GM21528 (cell line): ENCODE measurements at regions not wholly inside any gene's neighbourhood (a gene's known extent, or its start where the extent isn't known, plus 50 kb on each side); places are given as distances from the start of the nearest gene placed in this dataset.
A peak's percentile ranks its signal among the peaks of the same experiment; 100 is the strongest.

ENCODE experiments used
- ATAC-seq: cut with Tn5 transposase; IDR thresholded peaks from one replicate; pipeline ENCODE4 v1.9.1; 2021; ENCODE audit warnings: mild to moderate bottlenecking, moderate library complexity; ENCODE audit not compliant: unreplicated experiment, low FRiP score

DNA sequence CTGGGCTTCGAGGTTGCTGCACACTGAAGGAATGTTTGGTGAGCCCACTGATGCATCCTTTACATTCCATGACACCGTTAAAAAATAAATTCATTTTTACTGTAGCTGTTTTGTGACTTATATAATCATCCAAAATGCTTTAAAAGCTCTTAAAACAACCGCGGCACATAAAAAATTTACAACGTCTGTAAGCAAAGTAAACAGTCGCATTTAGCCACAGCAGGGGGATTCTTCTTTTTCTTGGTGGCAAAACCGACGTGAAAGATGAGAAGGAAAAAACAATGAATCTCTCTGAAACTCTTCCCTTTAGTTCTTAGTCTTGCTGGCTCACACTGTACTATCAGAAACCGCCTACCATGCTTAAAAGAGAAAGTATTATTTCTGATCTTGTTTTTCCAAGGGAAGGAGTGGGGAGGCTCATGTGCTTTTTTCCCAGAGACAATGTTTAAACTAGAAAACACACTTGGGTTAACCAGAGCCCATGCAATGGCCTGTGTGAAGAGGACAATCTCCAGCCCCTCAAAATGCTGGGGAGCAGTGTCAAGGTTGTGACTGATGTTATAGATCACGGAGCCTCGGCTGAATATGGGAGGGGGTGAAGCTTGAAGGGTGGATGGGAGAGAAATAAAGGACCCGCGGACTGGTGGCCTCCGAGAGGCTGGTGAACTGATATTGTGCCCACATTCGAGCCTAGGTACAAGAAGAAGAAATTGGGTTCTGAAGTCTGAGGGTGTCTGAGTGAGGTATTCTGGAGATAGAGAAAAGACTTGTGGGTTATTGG lies 91.1 kb downstream of the IRF8 start:
- no peak for ATAC-seq

DNA sequence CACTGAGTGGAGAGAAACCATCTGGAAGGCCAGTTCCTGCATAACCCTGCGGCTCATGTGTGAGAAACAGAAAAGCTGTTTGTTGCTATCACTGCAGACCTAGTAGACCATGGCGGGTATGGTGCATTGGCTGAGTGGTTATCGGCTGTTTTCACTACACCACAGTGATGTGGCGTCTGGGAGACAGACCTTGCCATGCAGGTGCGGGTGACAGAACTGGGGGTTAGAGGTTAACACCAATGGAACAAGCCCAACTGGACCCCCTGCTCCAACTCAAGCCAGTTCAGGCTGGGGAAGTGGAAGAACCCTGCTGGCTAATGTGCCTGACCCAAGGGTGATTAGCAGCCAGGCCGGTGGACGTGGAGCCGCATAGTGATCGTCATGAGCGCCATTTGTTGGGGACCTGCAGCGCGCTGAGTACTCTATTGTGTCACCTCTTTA lies 91.9 kb downstream of the IRF8 start:
- no peak for ATAC-seq

DNA sequence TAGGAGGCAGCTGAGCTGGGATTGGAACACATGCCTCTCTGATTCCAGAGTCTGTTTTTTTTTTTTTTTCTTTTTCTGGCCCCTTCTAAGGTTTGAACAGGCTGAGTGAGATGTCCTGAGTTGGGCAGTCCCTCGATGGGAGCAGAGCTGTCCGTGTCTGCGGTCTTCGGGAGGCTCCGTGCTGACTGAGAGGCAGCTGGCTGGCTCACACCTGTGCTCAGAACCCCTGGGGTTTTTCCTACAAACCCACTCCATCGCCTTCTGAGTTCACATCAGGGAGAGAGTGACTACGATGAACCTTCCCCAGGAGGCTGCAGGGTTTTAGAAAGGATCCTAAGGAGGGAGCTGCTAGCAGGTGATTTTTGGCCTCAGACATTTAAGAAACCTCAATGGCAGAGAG lies 92.5 kb downstream of the IRF8 start:
- no peak for ATAC-seq

DNA sequence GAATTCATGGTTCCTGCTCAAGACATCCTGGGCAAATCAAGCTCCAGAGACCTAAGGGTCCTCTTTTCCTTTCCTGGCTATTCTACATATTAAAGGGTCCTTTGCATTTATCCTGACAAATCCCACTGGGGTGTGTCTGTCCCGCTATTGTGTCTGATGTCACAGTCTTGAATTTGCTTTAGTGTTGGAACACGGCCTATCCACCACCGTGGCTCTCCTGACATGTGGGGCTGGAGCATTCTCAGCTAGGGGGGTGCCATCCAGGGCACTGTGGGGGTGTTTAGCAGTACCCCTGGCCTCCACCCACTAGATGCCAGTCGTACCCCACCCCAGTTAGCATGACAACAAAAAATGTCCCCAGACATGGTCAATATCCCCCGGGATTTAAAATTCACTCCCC lies 92.9 kb downstream of the IRF8 start:
- no peak for ATAC-seq

DNA sequence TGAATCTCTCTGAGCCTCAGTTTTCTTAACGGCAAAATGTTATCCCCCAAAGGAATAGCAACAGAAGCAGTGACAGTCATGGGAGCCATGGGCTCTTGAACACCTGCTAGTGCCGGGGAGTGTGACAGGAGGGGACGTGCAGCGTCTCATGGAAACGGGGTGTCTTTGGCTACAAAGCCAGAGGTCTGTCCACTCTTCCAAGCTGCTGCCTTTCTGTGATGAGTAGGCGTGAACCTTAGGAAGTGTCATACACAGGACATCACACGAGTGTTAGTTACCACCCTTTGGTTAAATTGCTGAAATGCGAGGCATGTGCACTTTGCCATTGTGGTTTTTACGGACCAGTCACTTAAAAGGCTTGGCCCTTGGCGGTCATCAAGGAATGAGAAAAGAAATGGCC lies 93.4 kb downstream of the IRF8 start:
- ATAC-seq = no peak

DNA sequence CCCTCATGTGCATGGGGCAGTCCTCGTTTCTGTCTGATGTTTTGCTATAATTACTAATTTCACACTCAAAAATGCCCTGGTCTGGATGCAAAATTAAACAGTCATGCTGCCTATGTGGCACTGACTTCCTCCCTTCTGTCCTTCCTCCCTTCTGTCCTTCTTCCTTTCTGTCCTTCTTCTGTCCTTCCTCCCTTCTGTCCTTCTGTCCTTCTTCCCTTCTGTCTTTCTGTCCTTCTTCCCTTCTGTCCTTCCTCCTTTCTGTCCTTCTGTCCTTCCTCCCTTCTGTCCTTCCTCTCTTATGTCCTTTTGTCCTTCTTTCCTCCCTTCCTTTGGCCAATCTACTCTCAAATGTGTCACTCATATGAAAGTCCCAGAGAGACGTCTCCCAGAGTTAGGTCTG lies 93.8 kb downstream of the IRF8 start:
- no peak for ATAC-seq

DNA sequence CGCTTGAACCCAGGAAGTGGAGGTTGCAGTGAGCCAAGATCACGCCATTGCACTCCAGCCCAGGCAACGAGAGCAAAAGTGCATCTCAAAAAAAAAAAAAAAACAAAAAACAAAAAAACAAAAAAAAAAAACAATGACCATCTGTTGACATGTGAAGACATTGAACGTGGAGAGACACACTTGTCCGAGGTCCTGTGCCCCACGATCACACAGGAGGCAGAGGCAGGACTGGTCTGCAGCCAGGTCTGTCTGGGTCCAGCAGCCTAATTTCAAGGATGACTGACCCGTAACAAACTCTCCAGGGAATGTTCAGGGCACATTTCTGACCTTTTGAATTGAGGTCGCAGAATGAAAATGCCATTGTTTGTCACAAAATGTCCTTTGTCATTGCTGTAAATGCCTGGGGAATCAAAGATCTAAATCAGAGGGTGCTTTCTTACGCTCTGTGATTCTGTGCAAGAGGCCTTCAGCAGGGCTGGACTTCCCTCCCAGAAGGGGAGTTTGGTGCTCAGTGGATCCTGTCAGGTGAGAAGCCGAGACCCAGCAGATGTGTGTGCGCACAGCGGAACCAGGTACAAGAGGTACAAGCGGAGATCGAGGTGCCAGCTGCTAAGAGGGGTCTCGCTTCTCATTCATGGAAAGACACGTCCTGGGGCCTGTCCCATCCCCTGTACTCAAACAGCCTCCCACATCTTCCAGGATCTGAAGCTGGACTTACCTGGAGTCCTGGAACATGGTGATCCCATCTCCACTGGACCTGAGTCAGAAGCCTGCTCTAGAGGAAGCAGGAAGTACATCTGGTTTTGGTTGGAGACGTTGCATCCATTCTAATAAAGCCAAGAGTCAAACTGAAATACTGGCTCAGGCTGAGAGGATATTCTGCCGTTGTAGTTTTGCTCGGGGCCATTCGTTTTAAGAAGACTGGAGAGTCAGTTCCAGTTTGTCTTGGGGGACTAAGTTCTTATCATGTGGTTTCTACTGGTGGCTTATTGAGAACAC lies 95.8 kb downstream of the IRF8 start:
- ATAC-seq = no peak

DNA sequence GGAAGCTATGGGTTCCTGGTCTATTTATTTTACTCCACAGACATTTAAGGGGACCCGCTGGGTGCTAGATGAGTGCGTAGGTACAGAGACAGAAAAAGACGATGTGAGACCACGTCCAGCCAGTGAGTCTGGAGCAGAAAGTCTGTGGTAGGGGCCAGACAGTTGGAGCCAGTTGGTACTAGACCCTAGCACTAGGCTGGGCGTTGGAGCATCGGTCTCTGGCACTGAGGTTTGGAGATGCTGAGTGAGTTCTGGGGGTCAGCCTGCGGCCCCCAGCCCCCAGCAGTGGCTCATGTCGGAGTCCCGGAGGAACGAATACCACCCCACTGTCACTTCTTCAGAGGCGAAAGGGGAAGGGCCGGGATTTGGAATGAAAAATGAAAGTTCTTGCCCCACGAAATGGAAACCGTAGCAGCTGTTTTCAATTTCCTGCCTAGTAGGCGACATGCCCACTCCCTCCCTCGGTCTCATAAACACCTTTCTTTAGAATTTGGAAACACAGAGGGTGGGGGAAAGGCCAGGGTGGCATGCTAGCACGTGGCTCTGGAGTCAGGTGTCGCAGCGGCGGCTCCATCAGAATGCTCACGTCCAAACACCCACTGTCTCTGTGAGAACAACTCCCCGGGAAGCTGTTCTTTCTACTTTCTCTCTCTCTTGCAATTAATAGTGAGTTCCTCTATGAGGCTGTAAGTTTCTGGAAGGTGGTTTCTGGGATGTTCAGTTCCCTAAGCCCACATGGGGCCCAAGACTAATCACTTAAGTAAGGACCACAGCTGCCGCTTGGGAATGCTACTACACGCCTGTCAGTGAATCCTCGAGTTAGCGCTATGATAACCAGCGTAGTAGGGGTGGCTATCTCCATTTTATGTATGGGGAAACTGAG lies 96.8 kb downstream of the IRF8 start:
- ATAC-seq = no peak

DNA sequence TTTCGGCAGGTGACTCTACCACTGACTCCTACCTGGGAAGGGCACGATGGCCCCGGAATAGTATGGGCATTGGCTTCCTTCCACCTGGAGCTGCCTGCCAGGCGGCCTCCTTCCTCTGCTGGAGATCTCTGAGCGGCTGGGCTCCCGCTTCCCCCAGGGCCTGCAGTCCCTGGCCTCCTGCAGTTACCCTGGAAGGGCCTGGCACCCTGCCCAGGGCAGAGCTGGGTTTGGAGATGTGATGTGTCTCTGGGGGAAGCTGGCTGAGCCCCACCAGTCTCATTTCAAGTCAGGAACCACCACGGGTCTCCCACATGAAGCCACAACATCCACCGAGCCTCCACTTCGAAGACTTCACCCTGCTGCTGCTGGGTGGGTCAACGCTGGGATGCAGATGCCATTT lies 97.9 kb downstream of the IRF8 start:
- ATAC-seq = no peak

DNA sequence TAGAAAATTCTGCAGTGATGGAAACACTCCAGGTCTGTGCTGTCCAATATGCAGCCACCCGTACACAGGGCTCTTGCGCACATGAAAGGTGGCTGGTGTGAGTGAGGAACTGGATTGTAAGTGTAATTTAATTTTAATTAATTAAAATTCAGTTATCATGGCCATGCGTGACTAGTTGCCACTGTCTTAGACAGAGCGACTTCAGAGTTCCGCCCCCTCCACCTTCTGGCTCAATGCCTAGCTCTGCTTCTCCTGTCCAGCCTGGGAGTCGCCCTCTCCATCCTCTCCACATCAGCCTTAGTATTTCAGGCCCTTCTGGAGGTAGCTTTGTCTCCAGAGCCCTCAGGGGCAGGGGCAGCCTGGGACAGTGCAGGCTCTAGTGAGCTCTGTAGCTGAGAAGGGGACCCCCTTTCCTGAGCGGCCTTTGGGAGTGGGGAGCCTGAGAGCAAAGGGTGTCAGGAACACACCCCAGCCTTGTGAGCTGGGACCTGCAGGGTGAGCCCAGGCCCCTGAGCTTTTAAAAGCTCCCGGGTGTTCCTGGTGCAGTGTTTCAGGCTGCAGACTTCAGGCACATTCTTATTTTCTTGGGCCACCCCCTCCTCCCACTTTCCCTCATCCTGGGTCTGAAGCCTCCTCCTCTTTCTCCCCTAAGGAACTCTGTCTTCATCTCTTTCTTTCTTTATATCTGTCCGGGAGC lies 99.4 kb downstream of the IRF8 start:
- ATAC-seq = no peak

DNA sequence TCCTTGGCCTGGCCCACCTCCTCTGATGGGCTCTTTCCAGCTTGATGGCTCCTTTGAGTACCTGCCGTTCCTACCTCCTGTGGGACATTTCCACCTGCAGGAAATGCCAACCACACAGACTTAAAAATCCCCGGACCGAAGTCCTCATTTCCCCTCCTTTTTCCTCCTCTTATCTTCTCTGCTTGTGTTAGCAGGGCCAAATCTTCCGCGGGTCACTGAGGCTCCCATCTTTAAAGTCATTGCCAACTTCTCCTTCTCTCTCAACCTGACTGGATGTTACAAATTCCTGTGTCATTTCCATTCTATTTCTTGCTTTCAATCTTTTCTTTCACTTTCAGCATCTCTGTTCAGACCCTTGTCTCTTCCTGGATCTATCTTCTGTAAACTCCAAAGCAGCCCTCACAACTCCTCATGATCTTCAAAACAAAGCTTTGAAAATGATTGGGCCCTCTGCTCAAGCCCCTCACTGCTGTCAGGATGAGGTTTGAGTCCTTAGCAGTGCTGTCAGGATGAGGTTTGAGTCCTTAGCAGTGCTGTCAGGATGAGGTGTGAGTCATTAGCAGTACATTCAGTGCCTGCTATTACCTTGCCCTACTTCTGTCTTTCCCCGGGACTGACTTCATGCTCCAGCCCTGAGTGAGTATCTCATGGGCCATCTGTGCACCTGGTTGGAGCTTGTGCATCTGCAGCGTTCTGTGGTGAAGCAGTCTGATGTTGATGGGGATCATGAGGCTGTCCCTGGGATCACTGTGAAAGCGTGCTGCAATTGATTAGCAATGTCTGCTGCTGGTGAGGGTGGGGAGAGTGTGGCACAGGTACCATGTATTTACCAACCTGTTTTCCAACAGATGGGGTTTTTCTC lies 100.1 kb downstream of the IRF8 start:
- ATAC-seq = no peak

DNA sequence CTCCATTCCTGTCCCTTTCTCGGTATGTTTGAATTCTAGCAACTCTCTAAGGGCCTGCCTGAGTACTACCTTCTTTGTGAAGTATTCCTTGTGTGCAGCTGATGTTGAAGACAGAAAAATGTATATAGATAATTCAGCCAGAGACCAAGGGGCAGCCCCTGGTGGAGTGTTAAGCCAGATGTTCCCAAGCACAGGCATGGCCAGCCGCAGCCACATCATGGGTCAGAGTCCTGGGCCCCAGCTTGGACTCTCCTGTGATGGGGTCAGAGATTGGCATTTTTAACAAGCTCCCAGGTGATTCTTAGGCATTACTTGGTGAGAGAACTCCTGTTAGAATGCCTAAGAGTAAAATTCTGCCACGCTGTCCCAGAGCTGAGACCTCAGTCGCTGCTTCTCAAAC lies 100.8 kb downstream of the IRF8 start:
- ATAC-seq = no peak

DNA sequence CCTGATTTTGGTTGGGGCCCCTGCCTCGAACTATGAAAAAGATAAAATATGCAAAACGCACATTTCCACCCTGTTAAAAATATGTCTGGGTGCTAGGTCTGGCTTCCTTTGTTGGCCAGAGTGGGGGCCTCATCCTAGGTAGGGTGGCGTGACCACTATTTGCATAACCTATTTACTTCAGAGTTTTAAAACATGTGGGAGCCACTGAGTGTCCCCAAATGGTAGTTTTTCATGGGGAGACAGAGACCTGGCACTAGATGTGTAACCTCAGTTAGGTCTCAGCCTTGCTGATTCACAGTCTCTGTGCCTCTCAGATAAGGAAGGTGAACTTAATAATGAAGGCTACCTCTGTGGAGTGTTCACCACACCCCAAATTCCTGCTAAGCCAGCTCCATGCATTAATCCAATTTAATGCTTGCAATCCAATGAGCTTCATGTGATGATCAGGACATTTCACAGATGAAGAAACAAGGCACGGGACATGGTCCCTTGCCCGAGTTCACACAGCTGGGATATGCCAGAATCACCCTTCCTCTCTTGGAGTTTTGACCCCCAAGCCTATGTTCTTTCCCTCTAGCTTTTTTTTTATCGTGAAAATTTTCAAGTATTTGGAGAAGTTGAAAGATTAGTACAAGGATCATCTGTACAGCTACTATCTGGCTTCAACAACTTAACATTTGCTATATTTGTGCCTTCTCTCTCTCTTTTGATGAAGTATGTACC lies 103.4 kb downstream of the IRF8 start:
- ATAC-seq = peak; percentile 75

DNA sequence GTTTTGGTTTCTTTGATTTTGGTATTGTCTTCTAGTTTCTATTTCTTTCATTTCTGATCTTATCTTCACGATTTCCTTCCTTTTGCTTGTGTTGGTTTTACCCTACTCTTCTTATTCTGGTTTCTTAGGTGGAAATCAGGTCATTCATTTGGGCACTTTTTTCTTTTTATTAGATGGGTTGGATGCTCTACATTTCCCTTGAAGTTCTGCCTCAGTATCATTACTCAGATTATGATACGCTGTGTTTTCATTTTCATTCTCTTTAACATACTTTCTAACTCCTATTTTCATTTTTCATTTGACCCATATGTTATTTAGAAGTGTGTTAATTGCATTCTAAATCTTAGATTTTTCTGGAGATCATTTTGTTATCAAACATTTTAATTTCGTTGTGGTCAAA lies 108.6 kb downstream of the IRF8 start:
- no peak for ATAC-seq

DNA sequence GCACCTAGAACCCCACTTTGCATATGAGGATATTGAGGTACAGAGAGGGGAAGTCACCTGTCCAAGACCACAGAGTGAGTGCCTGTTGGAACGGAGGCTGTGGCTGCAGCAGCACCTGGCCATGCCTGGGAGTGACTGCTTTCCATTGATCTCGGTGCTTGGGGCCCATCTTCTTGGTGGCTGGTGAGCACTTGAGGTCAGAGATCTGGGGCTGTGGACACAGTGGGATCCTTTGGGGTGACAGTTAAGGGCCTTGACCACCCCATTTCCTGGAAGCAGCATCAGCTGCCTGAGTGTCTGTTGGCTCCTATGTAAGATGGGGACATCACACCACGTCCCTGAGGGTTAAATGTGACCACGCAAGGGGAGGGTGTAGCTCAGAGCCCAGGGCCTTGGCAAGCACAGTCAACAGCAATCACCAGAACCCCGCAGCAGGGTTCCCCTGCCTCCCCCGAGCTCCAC lies 111.7 kb downstream of the IRF8 start:
- ATAC-seq = no peak

DNA sequence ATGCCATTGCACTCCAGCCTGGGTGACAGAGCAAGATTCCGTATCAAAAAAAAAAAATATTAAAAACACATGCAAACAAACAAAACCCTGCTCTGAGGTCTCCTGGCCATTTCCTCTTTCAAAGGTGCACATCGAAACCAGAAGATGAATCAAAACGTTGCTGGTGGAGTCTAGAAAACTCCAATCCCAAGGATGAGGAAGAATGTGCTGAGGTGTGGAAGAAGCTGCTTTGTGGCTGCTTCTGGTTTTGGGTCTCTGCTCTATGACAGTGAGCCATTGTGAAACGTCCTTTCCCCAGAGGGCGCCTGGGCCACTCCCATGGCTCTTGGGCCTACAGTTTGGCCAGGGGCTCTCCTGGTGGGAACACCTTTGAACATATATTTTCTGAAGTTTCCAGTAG lies 112.6 kb downstream of the IRF8 start:
- ATAC-seq = no peak

DNA sequence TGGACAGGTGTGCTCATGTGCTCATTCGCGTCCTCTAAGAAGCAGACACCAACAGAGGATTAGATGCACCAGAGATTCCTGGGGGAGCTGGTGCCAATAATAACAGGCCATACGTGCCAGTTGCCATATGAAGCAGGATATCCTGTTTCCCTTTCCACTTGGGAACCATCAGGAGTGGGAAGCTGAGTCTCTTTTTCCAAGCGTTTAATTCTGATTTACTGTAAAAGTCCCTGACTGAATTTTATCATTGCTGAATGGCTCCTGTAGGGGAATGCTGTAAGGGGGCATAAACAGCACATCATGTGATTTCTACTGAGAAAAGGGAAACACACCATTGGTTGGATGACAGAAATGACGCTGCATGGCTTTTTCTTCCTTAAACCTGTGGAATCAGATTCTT lies 113.3 kb downstream of the IRF8 start:
- no peak for ATAC-seq

DNA sequence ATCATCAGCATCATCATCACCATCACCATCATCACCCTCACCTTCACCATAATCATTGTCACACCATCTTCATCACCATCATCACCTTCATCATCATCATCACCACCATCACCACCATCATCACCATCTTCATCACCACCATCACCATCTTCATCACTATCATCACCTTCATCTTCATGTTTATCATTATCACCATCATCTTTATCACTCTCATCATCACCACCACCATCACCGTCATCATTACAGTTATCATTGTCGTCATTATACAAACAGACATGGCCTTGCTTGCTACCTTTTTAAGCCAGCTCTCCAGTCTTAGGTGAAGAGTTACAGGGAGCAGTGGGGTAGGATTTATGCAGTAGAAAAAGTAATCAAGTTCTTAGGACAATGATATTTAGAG lies 114.9 kb downstream of the IRF8 start:
- no peak for ATAC-seq
